Neuron (in vitro differentiated cells): ENCODE measurements at regions not wholly inside any gene's neighbourhood (a gene's known extent, or its start where the extent isn't known, plus 50 kb on each side); places are given as distances from the start of the nearest gene placed in this dataset.

ENCODE experiments used
- H2AFZ ChIP-seq: one replicate; pipeline ENCODE4 v1.6.1; 2013; ENCODE audit warnings: low read depth, mild to moderate bottlenecking, inconsistent platforms, low read length, moderate library complexity
- H3K27me3 ChIP-seq: one replicate; pipeline ENCODE4 v1.6.1; 2013; ENCODE audit warnings: low read length; ENCODE audit not compliant: insufficient read depth
- H3K36me3 ChIP-seq: one replicate; pipeline ENCODE4 v1.6.1; 2013; ENCODE audit warnings: low read length; ENCODE audit not compliant: insufficient read depth
- H3K4me1 ChIP-seq: one replicate; pipeline ENCODE4 v1.6.1; 2013; ENCODE audit warnings: low read length; ENCODE audit not compliant: insufficient read depth
- H3K4me3 ChIP-seq: 2 replicates; pipeline ENCODE4 v1.5.1; 2013; ENCODE audit warnings: mild to moderate bottlenecking, low read length, moderate library complexity
- H3K9me3 ChIP-seq: one replicate; pipeline ENCODE4 v1.6.1; 2013; ENCODE audit warnings: low read length

- H3K4me1 ChIP-seq = no peaks in the 10 kb centered on the region
- no peaks in the 10 kb centered on the region for H3K36me3 ChIP-seq
- H3K27me3 ChIP-seq = no peaks in the 10 kb centered on the region
- no peak overlapping the region for H2AFZ ChIP-seq
- no peaks in the 10 kb centered on the region for H3K9me3 ChIP-seq
- H3K4me3 ChIP-seq = no peak overlapping the region
Measured at GRCh38 chr2:13986119-13986720, 646.3 kb upstream of the LRATD1 start.

GRCh38 chr2:13996527-13996926 lies 636.0 kb upstream of the LRATD1 start:
- Histone ChIP-seq H3K36me3 (no peaks in the 10 kb centered on the region), H3K4me1 (no peaks in the 10 kb centered on the region), H3K27me3 (no peaks in the 10 kb centered on the region), H3K9me3 (no peaks in the 10 kb centered on the region), H3K4me3 (no peak overlapping the region), H2AFZ (no peak overlapping the region)

GRCh38 chr2:14011190-14011589 lies 621.3 kb upstream of the LRATD1 start:
- H2AFZ ChIP-seq = no peak overlapping the region
- no peaks in the 10 kb centered on the region for H3K9me3 ChIP-seq
- no peaks in the 10 kb centered on the region for H3K36me3 ChIP-seq
- H3K4me3 ChIP-seq = no peak overlapping the region
- H3K27me3 ChIP-seq = no peaks in the 10 kb centered on the region
- no peaks in the 10 kb centered on the region for H3K4me1 ChIP-seq

- Histone ChIP-seq H3K36me3 (no peaks in the 10 kb centered on the region), H3K9me3 (no peaks in the 10 kb centered on the region), H3K4me1 (no peaks in the 10 kb centered on the region), H2AFZ (no peak overlapping the region), H3K4me3 (no peak overlapping the region), H3K27me3 (no peaks in the 10 kb centered on the region)
Measured at GRCh38 chr2:14015113-14015630, 617.3 kb upstream of the LRATD1 start.

DNA sequence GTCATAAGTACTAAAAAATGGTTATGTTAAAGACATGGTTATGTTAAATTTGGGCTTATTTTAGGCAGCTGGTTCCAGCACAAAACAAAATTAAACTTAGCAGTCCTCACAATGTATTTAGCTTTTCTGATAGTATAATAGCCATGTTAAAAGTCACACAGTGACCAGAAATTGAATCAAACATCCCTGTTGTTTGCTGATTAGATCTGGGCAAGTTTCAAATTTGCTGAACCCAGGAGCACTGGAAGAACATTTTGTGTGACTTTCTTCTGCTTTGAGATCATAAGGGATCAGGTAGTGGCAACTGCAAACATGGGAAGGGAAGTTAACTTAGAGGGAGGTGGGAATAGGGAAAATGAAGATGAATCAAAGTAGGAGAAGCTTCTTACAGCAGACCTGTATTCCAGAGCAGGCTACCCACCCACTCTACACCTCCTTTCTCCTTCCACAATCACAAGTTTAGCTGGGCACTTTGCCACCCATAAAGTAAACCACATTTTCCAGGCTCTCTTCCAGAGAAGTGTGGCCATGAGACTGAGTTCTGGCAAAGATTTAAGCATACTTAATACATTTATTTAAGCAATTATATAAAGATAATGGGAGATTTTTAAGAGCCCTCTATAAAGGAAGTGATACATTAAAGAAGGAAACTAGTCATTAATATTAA lies 616.1 kb upstream of the LRATD1 start:
- Histone ChIP-seq H3K9me3 (no peaks in the 10 kb centered on the region), H2AFZ (no peak overlapping the region), H3K4me3 (no peak overlapping the region), H3K4me1 (no peaks in the 10 kb centered on the region), H3K36me3 (no peaks in the 10 kb centered on the region), H3K27me3 (no peaks in the 10 kb centered on the region)

DNA sequence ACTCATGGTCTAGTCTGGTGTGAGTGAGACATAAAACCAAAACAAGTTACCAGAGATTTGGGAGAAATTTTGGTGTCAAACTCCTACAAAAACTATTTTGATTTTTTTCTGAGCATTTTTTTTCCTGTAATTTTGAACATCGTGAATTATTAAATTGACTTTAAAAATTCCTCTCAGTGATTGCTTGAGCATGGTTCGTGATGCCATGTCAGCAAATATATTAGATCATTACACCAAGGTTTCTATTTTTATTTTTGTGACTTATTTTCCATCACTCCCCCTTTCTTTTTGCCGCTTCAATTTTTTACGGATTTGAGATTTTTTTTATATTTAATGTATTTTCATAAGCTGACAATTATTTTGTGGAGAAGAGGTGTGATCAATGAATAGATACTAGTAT lies 613.9 kb upstream of the LRATD1 start:
- H3K27me3 ChIP-seq = no peaks in the 10 kb centered on the region
- H3K4me1 ChIP-seq = no peaks in the 10 kb centered on the region
- no peak overlapping the region for H2AFZ ChIP-seq
- no peaks in the 10 kb centered on the region for H3K9me3 ChIP-seq
- H3K4me3 ChIP-seq = no peak overlapping the region
- H3K36me3 ChIP-seq = no peaks in the 10 kb centered on the region

GRCh38 chr2:14023558-14023957 lies 609.0 kb upstream of the LRATD1 start:
- H2AFZ ChIP-seq = no peak overlapping the region
- no peaks in the 10 kb centered on the region for H3K27me3 ChIP-seq
- H3K36me3 ChIP-seq = no peaks in the 10 kb centered on the region
- no peaks in the 10 kb centered on the region for H3K4me1 ChIP-seq
- no peaks in the 10 kb centered on the region for H3K9me3 ChIP-seq
- H3K4me3 ChIP-seq = no peak overlapping the region

DNA sequence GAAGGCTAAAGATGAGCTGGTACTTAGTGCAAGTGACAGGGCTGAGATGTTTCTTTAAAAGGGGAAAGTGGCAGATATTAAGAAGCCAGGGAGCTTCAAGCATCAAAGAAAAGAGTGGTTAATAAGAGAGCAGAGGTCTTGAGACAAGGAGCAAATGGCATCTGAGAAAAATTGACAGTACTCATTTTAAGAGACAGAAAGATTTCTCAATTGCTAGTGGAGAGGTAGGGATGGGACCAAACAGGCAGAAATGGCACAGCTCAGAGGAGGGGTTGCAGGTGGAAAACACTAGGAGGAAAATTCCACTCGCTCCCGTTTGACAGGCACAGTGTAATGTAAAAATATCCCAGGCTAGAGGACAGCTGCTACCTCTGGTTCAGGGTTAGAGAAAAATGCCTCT lies 593.4 kb upstream of the LRATD1 start:
- H3K4me3 ChIP-seq = no peak overlapping the region

GRCh38 chr2:14047491-14047890 lies 585.0 kb upstream of the LRATD1 start:
- no peak overlapping the region for H2AFZ ChIP-seq
- no peaks in the 10 kb centered on the region for H3K4me1 ChIP-seq
- H3K4me3 ChIP-seq = no peak overlapping the region
- H3K36me3 ChIP-seq = no peaks in the 10 kb centered on the region
- H3K27me3 ChIP-seq = no peaks in the 10 kb centered on the region
- H3K9me3 ChIP-seq = no peaks in the 10 kb centered on the region

More for the DNA sequence above, 593.4 kb upstream of the LRATD1 start:
- Histone ChIP-seq H2AFZ (no peak overlapping the region), H3K27me3 (no peaks in the 10 kb centered on the region), H3K36me3 (no peaks in the 10 kb centered on the region), H3K9me3 (no peaks in the 10 kb centered on the region), H3K4me1 (no peaks in the 10 kb centered on the region)

- H3K9me3 ChIP-seq = no peaks in the 10 kb centered on the region
- no peaks in the 10 kb centered on the region for H3K4me1 ChIP-seq
- no peak overlapping the region for H3K4me3 ChIP-seq
- no peak overlapping the region for H2AFZ ChIP-seq
- no peaks in the 10 kb centered on the region for H3K36me3 ChIP-seq
- H3K27me3 ChIP-seq = no peaks in the 10 kb centered on the region
Measured at GRCh38 chr2:14051401-14051800, 581.1 kb upstream of the LRATD1 start.

DNA sequence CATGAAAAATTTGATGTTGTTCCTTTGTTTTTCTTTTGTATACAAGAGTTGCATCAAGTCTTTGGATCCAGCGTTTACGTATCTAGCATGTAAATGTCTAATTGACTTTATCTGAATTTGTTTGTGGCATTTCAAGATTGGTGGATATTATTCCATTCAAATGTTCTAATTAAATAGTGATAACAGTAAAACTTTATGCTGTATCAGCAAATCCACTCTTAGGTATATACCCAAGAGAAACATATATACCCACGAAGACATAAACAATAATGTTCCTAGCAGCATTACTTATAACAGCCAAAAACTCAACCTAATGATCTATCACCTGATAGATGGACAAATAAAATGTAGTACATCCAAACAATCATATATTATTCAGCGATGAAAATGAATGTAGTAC lies 579.4 kb upstream of the LRATD1 start:
- H3K4me3 ChIP-seq = no peak overlapping the region
- no peaks in the 10 kb centered on the region for H3K9me3 ChIP-seq
- no peaks in the 10 kb centered on the region for H3K36me3 ChIP-seq
- H2AFZ ChIP-seq = no peak overlapping the region
- no peaks in the 10 kb centered on the region for H3K27me3 ChIP-seq
- H3K4me1 ChIP-seq = no peaks in the 10 kb centered on the region

DNA sequence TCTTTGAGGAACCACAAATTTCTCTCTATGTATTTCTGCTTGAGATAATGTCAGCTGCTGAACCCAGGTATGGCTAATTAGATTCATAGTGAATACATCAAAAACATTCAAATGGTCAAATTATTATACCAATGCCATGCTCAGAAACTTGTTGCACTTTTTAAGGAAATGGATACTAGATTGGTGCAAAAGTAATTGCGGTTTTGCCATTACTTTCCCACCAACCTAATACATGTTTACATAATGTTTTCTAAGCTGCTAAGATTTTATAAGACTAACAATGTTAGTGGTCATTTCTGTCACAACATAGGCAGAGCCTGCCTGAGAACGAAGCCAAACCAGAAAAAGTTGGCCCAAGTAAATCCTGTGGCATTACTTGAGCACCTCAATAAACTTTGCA lies 568.2 kb upstream of the LRATD1 start:
- no peaks in the 10 kb centered on the region for H3K36me3 ChIP-seq
- no peak overlapping the region for H3K4me3 ChIP-seq
- H3K9me3 ChIP-seq = no peaks in the 10 kb centered on the region
- no peaks in the 10 kb centered on the region for H3K27me3 ChIP-seq
- H2AFZ ChIP-seq = no peak overlapping the region
- no peaks in the 10 kb centered on the region for H3K4me1 ChIP-seq

DNA sequence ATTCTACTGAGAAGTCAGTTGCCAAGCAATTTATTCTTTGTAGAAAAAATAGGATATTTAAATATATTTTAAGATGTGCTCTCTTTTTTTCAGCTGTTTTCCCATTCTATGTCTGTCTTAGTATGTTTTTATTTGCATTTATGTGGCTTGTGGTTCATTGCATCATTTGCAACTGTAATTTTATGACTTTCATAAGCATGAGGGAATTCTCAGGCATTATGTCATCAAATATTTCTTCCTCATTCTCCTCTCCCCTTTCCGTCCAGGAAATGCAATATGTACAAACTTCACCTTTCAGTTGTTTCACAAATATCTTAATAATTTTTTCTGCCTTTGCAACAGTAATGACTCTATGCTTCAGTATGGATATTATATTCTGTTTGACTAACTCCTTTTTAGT lies 560.2 kb upstream of the LRATD1 start:
- H3K4me1 ChIP-seq = no peaks in the 10 kb centered on the region
- no peaks in the 10 kb centered on the region for H3K36me3 ChIP-seq
- H2AFZ ChIP-seq = no peak overlapping the region
- H3K27me3 ChIP-seq = no peaks in the 10 kb centered on the region
- H3K9me3 ChIP-seq = no peaks in the 10 kb centered on the region
- no peak overlapping the region for H3K4me3 ChIP-seq

DNA sequence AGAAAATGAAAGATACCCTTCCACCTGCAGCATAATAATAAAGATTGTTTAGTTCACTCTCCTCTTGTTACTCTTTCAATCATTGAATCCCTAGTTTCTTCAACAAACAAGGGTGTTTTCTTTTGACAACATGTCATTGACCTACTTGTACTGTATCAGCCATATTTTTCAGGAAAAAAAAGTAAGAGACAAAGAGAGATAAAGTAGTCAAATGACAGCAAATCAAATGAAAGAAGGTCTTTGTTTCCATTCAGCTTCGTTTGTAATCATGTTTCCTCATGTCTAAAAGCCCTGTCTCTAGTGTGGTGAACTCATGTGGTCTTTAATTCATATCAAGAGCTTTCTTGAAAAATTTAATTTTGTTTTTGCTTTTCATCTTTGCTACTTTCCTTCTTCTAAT lies 557.8 kb upstream of the LRATD1 start:
- Histone ChIP-seq H3K4me3 (no peak overlapping the region), H3K27me3 (no peaks in the 10 kb centered on the region), H2AFZ (no peak overlapping the region), H3K36me3 (no peaks in the 10 kb centered on the region), H3K9me3 (no peaks in the 10 kb centered on the region), H3K4me1 (no peaks in the 10 kb centered on the region)
